HEK293 (cell line): ENCODE measurements at regions not wholly inside any gene's neighbourhood (a gene's known extent, or its start where the extent isn't known, plus 50 kb on each side); places are given as distances from the start of the nearest gene placed in this dataset.

ENCODE experiments used
- CTCF ChIA-PET: fragments of 350-600 bp; formaldehyde crosslinking; extraction: SDS; loops from one replicate; lab custom pipeline; 2021; ENCODE audit warnings: antibody characterized with exemption; lab: Yijun Ruan, JAX
- POLR2A ChIA-PET: fragments of 300-600 bp; formaldehyde crosslinking; extraction: SDS; loops from one replicate; lab custom pipeline; 2020; ENCODE audit warnings: antibody characterized with exemption, inconsistent platforms; lab: Yijun Ruan, JAX
- H3K27ac ChIP-seq: fragments of 200-500 bp; sonication (Bioruptor generic); 2 replicates; pipeline ENCODE4 v1.5.1; 2014; ENCODE audit warnings: low read depth, low read length, control low read depth, inconsistent platforms; ENCODE audit errors: extremely low read depth
- H3K36me3 ChIP-seq, 2 experiments: fragments of 200-500 bp in 1 of 2; sonication (Bioruptor generic) in 1 of 2; 1 replicate in 1 of 2; 2 replicates in 1 of 2; pipeline ENCODE4 v1.5.1; 2014 to 2017; ENCODE audit warnings: inconsistent platforms in 2 of 2, low read length in 2 of 2; ENCODE audit not compliant: control insufficient read depth in 2 of 2, insufficient read depth in 1 of 2
- H3K4me1 ChIP-seq: fragments of 200-500 bp; sonication (Bioruptor generic); 2 replicates; pipeline ENCODE4 v1.5.1; 2014; ENCODE audit warnings: mild to moderate bottlenecking, low read length, inconsistent platforms; ENCODE audit not compliant: control insufficient read depth, insufficient read depth
- H3K4me3 ChIP-seq: 2 replicates; pipeline ENCODE4 v1.5.1; 2011; ENCODE audit warnings: low read depth, mild to moderate bottlenecking, control low read depth, low read length, moderate library complexity
- H3K9me3 ChIP-seq: fragments of 200-500 bp; sonication (Bioruptor generic); 2 replicates; pipeline ENCODE4 v1.5.1; 2014; ENCODE audit warnings: low read depth, low read length, inconsistent platforms; ENCODE audit not compliant: control insufficient read depth, insufficient read depth
- PRDM2 ChIP-seq: fragments of 450-650 bp; formaldehyde crosslinking; IDR thresholded peaks from 2 replicates; pipeline ENCODE4 v1.5.1; 2016; ENCODE audit warnings: missing biosample characterization, missing genetic modification characterization, borderline replicate concordance
- ZBTB11 ChIP-seq: fragments of 450-650 bp; formaldehyde crosslinking; conservative IDR thresholded peaks from 2 replicates; pipeline ENCODE4 v1.5.1; 2016; ENCODE audit warnings: low read depth, missing biosample characterization, missing genetic modification characterization
- ZBTB21 ChIP-seq: fragments of 450-650 bp; formaldehyde crosslinking; IDR thresholded peaks from 2 replicates; pipeline ENCODE4 v1.5.1; 2017; ENCODE audit warnings: missing biosample characterization, missing genetic modification characterization
- ZFP37 ChIP-seq: fragments of 450-650 bp; formaldehyde crosslinking; IDR thresholded peaks from 2 replicates; pipeline ENCODE4 v1.5.1; 2016; ENCODE audit warnings: missing biosample characterization, missing genetic modification characterization
- ZNF174 ChIP-seq: fragments of 450-650 bp; formaldehyde crosslinking; IDR thresholded peaks from 2 replicates; pipeline ENCODE4 v1.5.0; 2017; ENCODE audit warnings: missing biosample characterization, mild to moderate bottlenecking, missing genetic modification characterization
- ZNF335 ChIP-seq: fragments of 450-650 bp; formaldehyde crosslinking; conservative IDR thresholded peaks from 2 replicates; pipeline ENCODE4 v1.5.1; 2016; ENCODE audit warnings: missing biosample characterization, missing genetic modification characterization
- ZNF350 ChIP-seq: fragments of 450-650 bp; formaldehyde crosslinking; IDR thresholded peaks from 2 replicates; pipeline ENCODE4 v1.5.0; 2017; ENCODE audit warnings: missing biosample characterization, mild to moderate bottlenecking, missing genetic modification characterization
- ZNF423 ChIP-seq: fragments of 450-650 bp; formaldehyde crosslinking; IDR thresholded peaks from 2 replicates; pipeline ENCODE4 v1.5.1; 2016; ENCODE audit warnings: missing biosample characterization, missing genetic modification characterization
- ZNF433 ChIP-seq: fragments of 450-650 bp; formaldehyde crosslinking; IDR thresholded peaks from 2 replicates; pipeline ENCODE4 v1.5.1; 2016; ENCODE audit warnings: missing biosample characterization, missing genetic modification characterization, low read depth
- ZNF513 ChIP-seq: fragments of 450-650 bp; IDR thresholded peaks from 2 replicates; pipeline ENCODE4 v1.5.1; 2018; ENCODE audit warnings: missing biosample characterization, missing genetic modification characterization
- ZNF560 ChIP-seq: fragments of 450-650 bp; formaldehyde crosslinking; IDR thresholded peaks from 2 replicates; pipeline ENCODE4 v1.5.1; 2017; ENCODE audit warnings: missing biosample characterization, missing genetic modification characterization, borderline replicate concordance
- TF ChIP-seq, protein P1 (sequence below): fragments of 450-650 bp; formaldehyde crosslinking; IDR thresholded peaks from 2 replicates; pipeline ENCODE4 v1.5.1; 2017; ENCODE audit warnings: missing biosample characterization, missing genetic modification characterization
- TF ChIP-seq, protein P2 (sequence below): fragments of 450-650 bp; formaldehyde crosslinking; IDR thresholded peaks from 2 replicates; pipeline ENCODE4 v1.5.1; 2017; ENCODE audit warnings: missing biosample characterization, missing genetic modification characterization

- Histone ChIP-seq H3K4me3 (no peak overlapping the region), H3K9me3 (no peaks in the 10 kb centered on the region), H3K4me1 (no peaks in the 10 kb centered on the region), H3K36me3 (no peaks in the 10 kb centered on the region), H3K27ac (no peak overlapping the region)
- no peak for TF ChIP-seq ZNF560 (tag by site-specific recombination)
- TF ChIP-seq ZNF423 (tag by site-specific recombination), result no peak
- no peak for TF ChIP-seq PRDM2 (tag by site-specific recombination)
- TF ChIP-seq ZNF433 (tag by site-specific recombination), result no peak
- no peak for TF ChIP-seq ZNF174 (tag by site-specific recombination)
- TF ChIP-seq ZBTB21, result no peak
- no peak for TF ChIP-seq ZBTB11 (tag by site-specific recombination)
- TF ChIP-seq ZFP37, result no peak
- TF ChIP-seq, protein P1, sequence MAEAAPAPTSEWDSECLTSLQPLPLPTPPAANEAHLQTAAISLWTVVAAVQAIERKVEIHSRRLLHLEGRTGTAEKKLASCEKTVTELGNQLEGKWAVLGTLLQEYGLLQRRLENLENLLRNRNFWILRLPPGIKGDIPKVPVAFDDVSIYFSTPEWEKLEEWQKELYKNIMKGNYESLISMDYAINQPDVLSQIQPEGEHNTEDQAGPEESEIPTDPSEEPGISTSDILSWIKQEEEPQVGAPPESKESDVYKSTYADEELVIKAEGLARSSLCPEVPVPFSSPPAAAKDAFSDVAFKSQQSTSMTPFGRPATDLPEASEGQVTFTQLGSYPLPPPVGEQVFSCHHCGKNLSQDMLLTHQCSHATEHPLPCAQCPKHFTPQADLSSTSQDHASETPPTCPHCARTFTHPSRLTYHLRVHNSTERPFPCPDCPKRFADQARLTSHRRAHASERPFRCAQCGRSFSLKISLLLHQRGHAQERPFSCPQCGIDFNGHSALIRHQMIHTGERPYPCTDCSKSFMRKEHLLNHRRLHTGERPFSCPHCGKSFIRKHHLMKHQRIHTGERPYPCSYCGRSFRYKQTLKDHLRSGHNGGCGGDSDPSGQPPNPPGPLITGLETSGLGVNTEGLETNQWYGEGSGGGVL (tag by site-specific recombination), result no peak
- TF ChIP-seq ZNF335, result no peak
- TF ChIP-seq, protein P2, sequence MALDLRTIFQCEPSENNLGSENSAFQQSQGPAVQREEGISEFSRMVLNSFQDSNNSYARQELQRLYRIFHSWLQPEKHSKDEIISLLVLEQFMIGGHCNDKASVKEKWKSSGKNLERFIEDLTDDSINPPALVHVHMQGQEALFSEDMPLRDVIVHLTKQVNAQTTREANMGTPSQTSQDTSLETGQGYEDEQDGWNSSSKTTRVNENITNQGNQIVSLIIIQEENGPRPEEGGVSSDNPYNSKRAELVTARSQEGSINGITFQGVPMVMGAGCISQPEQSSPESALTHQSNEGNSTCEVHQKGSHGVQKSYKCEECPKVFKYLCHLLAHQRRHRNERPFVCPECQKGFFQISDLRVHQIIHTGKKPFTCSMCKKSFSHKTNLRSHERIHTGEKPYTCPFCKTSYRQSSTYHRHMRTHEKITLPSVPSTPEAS (tag by site-specific recombination), result no peak
- no peak for TF ChIP-seq ZNF513
- TF ChIP-seq ZNF350 (tag by site-specific recombination), result no peak
- CTCF ChIA-PET, result no interaction called here
- POLR2A ChIA-PET, result no interaction called here
These were observed 757.1 kb upstream of the ADGRL3 start for GRCh38 chr4:60443068-60443467.
